DMS 273 (cell line): ENCODE measurements at regions not wholly inside any gene's neighbourhood (a gene's known extent, or its start where the extent isn't known, plus 50 kb on each side); places are given as distances from the start of the nearest gene placed in this dataset.
"Not testable (repeated sequence)": the region's sequence is repeated elsewhere in the genome, so short reads cannot be mapped to it uniquely, and the experiment has no call there.

Experiments used
- DNase-seq: peaks from one replicate; lab custom pipeline; 2025; ENCODE audit not compliant: unreplicated experiment; lab: John Stamatoyannopoulos, UW

- DNase-seq = peak; percentile 71
These were observed 460.3 kb upstream of the KLHL1 start for GRCh38 chr13:70568571-70568970.

GRCh38 chr13:70544706-70545105 lies 436.5 kb upstream of the KLHL1 start:
- DNase-seq = no peak

GRCh38 chr13:70541451-70541850 lies 433.2 kb upstream of the KLHL1 start:
- no peak for DNase-seq

- no peak for DNase-seq
These were observed 426.2 kb upstream of the KLHL1 start for GRCh38 chr13:70534466-70534865.

- DNase-seq = no peak
These were observed 421.4 kb upstream of the KLHL1 start for GRCh38 chr13:70529652-70530051.

GRCh38 chr13:70527599-70527998 lies 419.3 kb upstream of the KLHL1 start:
- peak; percentile 79 for DNase-seq

GRCh38 chr13:70523622-70524021 lies 415.4 kb upstream of the KLHL1 start:
- DNase-seq = peak; percentile 74

GRCh38 chr13:70520275-70521036 lies 412.2 kb upstream of the KLHL1 start:
- DNase-seq = no peak

- no peak for DNase-seq
These were observed 409.8 kb upstream of the KLHL1 start for GRCh38 chr13:70518081-70518480.

- DNase-seq = no peak
These were observed 408.0 kb upstream of the KLHL1 start for GRCh38 chr13:70516226-70516625.

- not testable (repeated sequence) for DNase-seq
These were observed 403.7 kb upstream of the KLHL1 start for GRCh38 chr13:70511861-70512417.

- DNase-seq = no peak
These were observed 397.6 kb upstream of the KLHL1 start for GRCh38 chr13:70505809-70506208.

GRCh38 chr13:70502944-70503343 lies 394.7 kb upstream of the KLHL1 start:
- DNase-seq = no peak

GRCh38 chr13:70490320-70490935 lies 382.2 kb upstream of the KLHL1 start:
- no peak for DNase-seq

- no peak for DNase-seq
These were observed 376.7 kb upstream of the KLHL1 start for GRCh38 chr13:70484931-70485330.

GRCh38 chr13:70483599-70484276 lies 375.5 kb upstream of the KLHL1 start:
- DNase-seq = no peak

GRCh38 chr13:70473907-70474306 lies 365.7 kb upstream of the KLHL1 start:
- DNase-seq = no peak

GRCh38 chr13:70469077-70469476 lies 360.8 kb upstream of the KLHL1 start:
- no peak for DNase-seq

GRCh38 chr13:70457474-70457873 lies 349.2 kb upstream of the KLHL1 start:
- DNase-seq = no peak

GRCh38 chr13:70448820-70449219 lies 340.6 kb upstream of the KLHL1 start:
- DNase-seq = no peak

GRCh38 chr13:70432276-70432805 lies 324.1 kb upstream of the KLHL1 start:
- no peak for DNase-seq

- no peak for DNase-seq
These were observed 322.0 kb upstream of the KLHL1 start for GRCh38 chr13:70430256-70430655.
